ENCODE measurements at regions not wholly inside any gene's neighbourhood (a gene's known extent, or its start where the extent isn't known, plus 50 kb on each side); places are given as distances from the start of the nearest gene placed in this dataset.

DNA sequence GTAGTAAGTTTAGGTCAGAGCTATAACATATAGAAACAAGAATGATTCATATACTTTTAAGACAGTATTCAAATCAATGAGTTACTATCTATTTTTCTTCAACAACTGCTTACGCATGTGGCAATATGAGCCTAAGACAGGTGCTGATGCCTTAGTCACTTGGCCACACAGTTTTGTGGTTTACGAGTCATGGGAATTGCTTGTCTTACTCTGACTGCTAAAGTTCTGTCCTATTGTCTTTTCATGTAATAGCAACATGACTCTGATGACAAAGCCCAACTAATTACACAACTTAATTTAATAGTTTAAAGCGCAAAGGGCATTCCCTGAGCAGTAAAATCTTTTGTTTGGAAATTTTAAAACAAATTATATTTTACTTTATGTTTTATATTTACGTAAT lies 159.3 kb upstream of the CENPW start:
- TF ChIP-seq, protein P1, sequence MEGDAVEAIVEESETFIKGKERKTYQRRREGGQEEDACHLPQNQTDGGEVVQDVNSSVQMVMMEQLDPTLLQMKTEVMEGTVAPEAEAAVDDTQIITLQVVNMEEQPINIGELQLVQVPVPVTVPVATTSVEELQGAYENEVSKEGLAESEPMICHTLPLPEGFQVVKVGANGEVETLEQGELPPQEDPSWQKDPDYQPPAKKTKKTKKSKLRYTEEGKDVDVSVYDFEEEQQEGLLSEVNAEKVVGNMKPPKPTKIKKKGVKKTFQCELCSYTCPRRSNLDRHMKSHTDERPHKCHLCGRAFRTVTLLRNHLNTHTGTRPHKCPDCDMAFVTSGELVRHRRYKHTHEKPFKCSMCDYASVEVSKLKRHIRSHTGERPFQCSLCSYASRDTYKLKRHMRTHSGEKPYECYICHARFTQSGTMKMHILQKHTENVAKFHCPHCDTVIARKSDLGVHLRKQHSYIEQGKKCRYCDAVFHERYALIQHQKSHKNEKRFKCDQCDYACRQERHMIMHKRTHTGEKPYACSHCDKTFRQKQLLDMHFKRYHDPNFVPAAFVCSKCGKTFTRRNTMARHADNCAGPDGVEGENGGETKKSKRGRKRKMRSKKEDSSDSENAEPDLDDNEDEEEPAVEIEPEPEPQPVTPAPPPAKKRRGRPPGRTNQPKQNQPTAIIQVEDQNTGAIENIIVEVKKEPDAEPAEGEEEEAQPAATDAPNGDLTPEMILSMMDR (IDR thresholded peaks at IDR 0.05; ENCODE audit: low read length), result no peak
- TF ChIP-seq EZH2 (IDR thresholded peaks at IDR 0.05; ENCODE audit: borderline replicate concordance, low read length), result no peak

Measured in OCI-LY1 (cell line).